AG04449 (cell line): ENCODE measurements at regions not wholly inside any gene's neighbourhood (a gene's known extent, or its start where the extent isn't known, plus 50 kb on each side); places are given as distances from the start of the nearest gene placed in this dataset.

Source experiments
- CTCF ChIA-PET: fragments of 350-600 bp; formaldehyde crosslinking; extraction: SDS; loops from one replicate; lab custom pipeline; 2021; ENCODE audit warnings: antibody characterized with exemption; lab: Yijun Ruan, JAX
- POLR2A ChIA-PET: fragments of 400-600, 350-600 bp; formaldehyde crosslinking; extraction: SDS; loops from one replicate; lab custom pipeline; 2020; ENCODE audit warnings: antibody characterized with exemption, inconsistent platforms; lab: Yijun Ruan, JAX
- DNase-seq: peaks from one replicate; pipeline ENCODE4 v3.0.0-alpha.2; 2010; ENCODE audit warnings: low read depth, low spot score
- H3K4me3 ChIP-seq: 2 replicates; pipeline ENCODE4 v1.5.1; 2011; ENCODE audit warnings: low read depth, mild to moderate bottlenecking, control low read depth, low read length
- TF ChIP-seq, protein P1 (sequence below): IDR thresholded peaks from one replicate; pipeline ENCODE4 v1.5.1; 2011; ENCODE audit warnings: mild to moderate bottlenecking, moderate library complexity, low read length, control low read depth, inconsistent platforms; ENCODE audit not compliant: insufficient read depth; ENCODE audit errors: missing control alignments

DNA sequence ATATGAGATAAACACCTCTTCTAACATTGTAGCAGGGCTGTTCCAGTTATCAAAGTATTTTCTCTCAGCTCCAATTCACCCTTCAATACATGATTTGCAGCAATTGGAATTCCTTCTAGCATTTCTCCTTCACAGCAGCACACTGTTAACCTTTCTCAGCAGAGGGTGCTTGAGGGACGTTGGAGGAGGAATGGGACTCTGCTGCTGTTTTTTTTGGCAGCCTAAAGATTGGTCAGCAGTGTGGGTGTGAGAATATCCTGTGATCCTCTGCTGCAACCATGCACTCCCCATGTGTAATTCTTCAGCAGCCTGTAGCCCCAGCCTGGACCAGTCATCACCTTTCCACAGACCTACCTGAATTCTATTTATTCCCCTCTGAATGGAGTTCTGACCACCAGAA is 1708.9 kb upstream of the CELF4 start:
- POLR2A ChIA-PET: no interaction called here
- DNase-seq: no peak
- TF ChIP-seq, protein P1, sequence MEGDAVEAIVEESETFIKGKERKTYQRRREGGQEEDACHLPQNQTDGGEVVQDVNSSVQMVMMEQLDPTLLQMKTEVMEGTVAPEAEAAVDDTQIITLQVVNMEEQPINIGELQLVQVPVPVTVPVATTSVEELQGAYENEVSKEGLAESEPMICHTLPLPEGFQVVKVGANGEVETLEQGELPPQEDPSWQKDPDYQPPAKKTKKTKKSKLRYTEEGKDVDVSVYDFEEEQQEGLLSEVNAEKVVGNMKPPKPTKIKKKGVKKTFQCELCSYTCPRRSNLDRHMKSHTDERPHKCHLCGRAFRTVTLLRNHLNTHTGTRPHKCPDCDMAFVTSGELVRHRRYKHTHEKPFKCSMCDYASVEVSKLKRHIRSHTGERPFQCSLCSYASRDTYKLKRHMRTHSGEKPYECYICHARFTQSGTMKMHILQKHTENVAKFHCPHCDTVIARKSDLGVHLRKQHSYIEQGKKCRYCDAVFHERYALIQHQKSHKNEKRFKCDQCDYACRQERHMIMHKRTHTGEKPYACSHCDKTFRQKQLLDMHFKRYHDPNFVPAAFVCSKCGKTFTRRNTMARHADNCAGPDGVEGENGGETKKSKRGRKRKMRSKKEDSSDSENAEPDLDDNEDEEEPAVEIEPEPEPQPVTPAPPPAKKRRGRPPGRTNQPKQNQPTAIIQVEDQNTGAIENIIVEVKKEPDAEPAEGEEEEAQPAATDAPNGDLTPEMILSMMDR: no peak
- CTCF ChIA-PET: no interaction called here
- H3K4me3 ChIP-seq: no peak overlapping the region

DNA sequence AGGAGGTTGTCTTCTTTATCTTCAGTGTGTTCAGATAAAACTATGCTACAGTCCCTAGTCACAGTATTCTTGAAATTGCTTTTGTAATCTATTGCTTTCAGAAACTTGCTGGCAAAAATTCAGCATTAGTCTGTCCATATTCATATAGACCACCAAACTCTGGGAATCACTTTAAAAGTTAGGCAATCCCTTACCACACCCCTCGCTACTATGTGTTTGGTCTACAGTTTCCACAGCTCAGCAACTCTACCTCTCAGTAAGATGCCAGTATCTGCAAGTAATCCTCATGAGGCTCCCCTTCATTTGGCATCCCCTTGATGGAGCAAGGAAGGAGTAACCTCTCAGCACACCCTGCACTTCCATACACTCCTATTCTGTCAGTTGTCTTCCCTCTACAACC is 1706.6 kb upstream of the CELF4 start:
- ChIA-PET POLR2A (no interaction called here), CTCF (no interaction called here)
- no peak for DNase-seq
- TF ChIP-seq, protein P1: no peak
- no peak overlapping the region for H3K4me3 ChIP-seq

DNA sequence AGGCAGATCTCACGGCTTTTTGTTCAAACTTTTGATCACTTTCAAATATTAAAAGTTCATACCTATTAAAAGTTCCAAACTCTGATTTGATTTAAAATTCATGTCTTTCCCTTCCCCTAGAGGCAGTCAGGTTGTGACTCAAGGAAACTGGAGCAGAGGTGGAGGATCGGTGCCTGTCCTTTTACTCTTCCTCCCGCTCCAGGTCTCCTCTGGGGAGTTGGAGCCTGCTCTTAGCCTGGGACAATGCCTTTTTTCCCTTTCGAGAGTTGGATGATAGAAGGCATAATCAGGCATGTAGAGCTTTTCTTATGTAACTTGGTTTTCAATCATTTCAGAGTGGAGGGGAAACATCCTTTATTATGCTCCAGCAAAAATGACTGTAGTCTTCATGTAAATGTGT is 1706.1 kb upstream of the CELF4 start:
- POLR2A ChIA-PET: no interaction called here
- DNase-seq: no peak
- CTCF ChIA-PET: no interaction called here
- no peak overlapping the region for H3K4me3 ChIP-seq
- TF ChIP-seq, protein P1: no peak

DNA sequence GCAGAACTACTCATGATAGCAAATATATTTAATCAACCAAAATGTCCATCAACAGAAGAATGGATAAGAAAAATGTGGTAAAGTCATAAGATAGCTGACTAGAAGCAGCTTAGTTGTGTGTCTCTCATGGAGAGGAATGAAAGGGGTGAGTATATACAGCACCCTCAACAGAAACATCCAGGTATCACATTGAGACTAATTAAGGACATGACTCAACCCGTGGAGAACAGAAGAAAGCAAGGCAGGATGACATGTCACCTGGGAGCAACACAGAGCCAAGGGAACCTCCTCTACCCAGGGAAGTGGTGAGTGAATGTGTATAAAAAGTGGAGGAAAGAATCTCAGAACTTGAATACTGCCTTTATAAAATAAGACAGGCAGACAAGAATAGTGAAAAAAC is 1695.0 kb upstream of the CELF4 start:
- H3K4me3 ChIP-seq: no peak overlapping the region
- ChIA-PET CTCF (no interaction called here), POLR2A (no interaction called here)
- TF ChIP-seq, protein P1: no peak
- DNase-seq: no peak

DNA sequence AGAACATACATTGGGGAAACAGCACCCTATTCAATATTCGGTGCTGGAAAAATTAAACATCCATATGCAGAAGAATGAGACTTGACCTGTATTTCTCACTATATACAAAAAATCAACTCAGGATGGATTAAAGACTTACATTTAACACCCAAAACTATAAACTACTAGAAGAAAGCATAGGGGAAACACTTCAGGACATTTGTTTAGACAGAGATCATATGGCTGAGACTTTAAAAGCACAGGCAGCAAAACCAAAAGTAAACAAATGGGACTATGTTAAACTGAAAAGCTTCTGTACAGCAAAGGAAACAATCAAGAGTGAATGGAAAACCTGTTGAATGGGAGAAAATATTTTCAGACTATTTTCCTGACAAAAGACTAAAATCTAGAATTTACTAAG is 1694.1 kb upstream of the CELF4 start:
- no peak overlapping the region for H3K4me3 ChIP-seq
- TF ChIP-seq, protein P1: no peak
- ChIA-PET POLR2A (no interaction called here), CTCF (no interaction called here)
- no peak for DNase-seq

DNA sequence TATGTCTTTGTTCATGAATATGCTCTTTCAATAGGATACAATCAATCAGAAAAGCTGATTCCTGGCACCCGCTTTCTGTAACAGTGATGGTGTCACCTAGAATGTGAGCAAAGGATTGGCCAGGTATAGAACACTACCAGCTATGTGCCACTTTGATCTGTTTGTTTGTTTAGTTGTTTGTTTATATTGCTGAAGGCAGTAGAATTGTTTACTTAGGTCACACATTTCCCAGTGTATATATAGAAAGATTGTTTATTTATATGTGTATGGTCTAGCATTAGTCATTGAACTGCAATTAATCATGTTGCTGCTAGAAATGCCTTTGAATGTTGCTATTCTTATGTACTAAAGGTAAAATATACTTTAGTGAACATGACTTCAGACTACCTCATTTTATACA is 1678.6 kb upstream of the CELF4 start:
- TF ChIP-seq, protein P1: no peak

More for the DNA sequence above, 1678.6 kb upstream of the CELF4 start:
- DNase-seq: no peak
- H3K4me3 ChIP-seq: no peak overlapping the region
- ChIA-PET CTCF (no interaction called here), POLR2A (no interaction called here)
